ENCODE measurements at regions not wholly inside any gene's neighbourhood (a gene's known extent, or its start where the extent isn't known, plus 50 kb on each side); places are given as distances from the start of the nearest gene placed in this dataset.
"Not testable (repeated sequence)": the region's sequence is repeated elsewhere in the genome, so short reads cannot be mapped to it uniquely, and the experiment has no call there.

DNA sequence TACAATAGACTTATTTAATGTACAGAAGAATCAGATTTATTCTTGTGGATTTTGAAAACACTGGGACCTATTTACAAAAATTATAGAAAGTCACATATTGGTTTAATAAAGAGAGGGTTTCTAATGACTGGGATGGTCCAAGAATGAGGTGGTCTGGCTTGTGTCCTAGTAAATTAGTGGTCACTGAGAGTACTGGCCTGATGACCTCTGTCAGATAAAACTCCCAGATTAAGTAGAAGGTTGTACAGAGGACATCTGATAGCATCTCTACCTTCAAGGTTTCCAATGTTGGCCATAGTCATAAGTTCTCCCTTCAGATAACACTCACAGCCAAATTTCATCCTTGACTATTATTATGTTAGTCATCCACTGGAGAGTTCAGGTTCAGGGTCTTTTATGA, 692.9 kb downstream of the MTRR start:
- Histone ChIP-seq H3K4me2 (ENCODE audit: low read length) (no peak overlapping the region), H3K4me3 (replicated peaks in 1 of 2; ENCODE audit: low read depth in 1 of 2, low read length in 2 of 2) (no peak overlapping the region), H3K9ac (ENCODE audit: low read length) (no peak overlapping the region), H3K9me2 (ENCODE audit: insufficient read depth) (no peaks in the 10 kb centered on the region), H3K4me1 (ENCODE audit: control insufficient read depth in 1 of 2, insufficient read depth in 2 of 2, low read length in 2 of 2) (no peaks in the 10 kb centered on the region), H3K79me2 (ENCODE audit: insufficient read depth, low read length) (no peaks in the 10 kb centered on the region), H2AFZ (ENCODE audit: low read depth, low read length, poor library complexity, severe bottlenecking) (no peak overlapping the region), H3K27me3 (ENCODE audit: insufficient read depth, low read length) (no peaks in the 10 kb centered on the region), H4K20me1 (ENCODE audit: insufficient read depth) (no peaks in the 10 kb centered on the region), H3K36me3 (ENCODE audit: control insufficient read depth in 1 of 2, insufficient read depth in 2 of 2, low read length in 2 of 2) (no peaks in the 10 kb centered on the region), H3K27ac (ENCODE audit: low read depth, low read length) (no peak overlapping the region), H3K9me3 (ENCODE audit: control insufficient read depth in 1 of 2, insufficient read depth in 1 of 2, low read depth in 1 of 2, low read length in 2 of 2) (peaks cover 4 to 22% of the 10 kb centered on the region in 2 experiments; a peak in 2 of 4 replicates)
- no peak for TF ChIP-seq CBX3 (IDR thresholded peaks at IDR 0.05; ENCODE audit: low read depth)
- ATAC-seq (no peak), DNase-seq (ENCODE audit: low read depth, low spot score) (no peak)
- intact Hi-C loops (cut with micrococcal nuclease) = no loop called here
- RAD21 ChIA-PET (ENCODE audit: low non-redundant PET in 1 of 2, low total read pairs in 2 of 2, uncharacterized antibody in 2 of 2, unreplicated experiment in 2 of 2) = no interaction called here
- POLR2A ChIA-PET = no interaction called here
- BruUV-seq (replicated peaks) = no TSS peak
- CTCF ChIA-PET = no interaction called here

- CTCF ChIA-PET; H3K79me2 ChIP-seq (ENCODE audit: insufficient read depth, low read length): not testable (repeated sequence)
These were observed 694.6 kb downstream of the MTRR start for GRCh38 chr5:8563540-8563939.

GRCh38 chr5:8568858-8569257, 699.9 kb downstream of the MTRR start:
- intact Hi-C loops (cut with micrococcal nuclease) = no loop called here

More at GRCh38 chr5:8563540-8563939, 694.6 kb downstream of the MTRR start:
- H3K4me2 ChIP-seq (ENCODE audit: low read length); H2AFZ ChIP-seq (ENCODE audit: low read depth, low read length, poor library complexity, severe bottlenecking); H3K27me3 ChIP-seq (ENCODE audit: insufficient read depth, low read length); H4K20me1 ChIP-seq (ENCODE audit: insufficient read depth); BruUV-seq (replicated peaks); H3K4me3 ChIP-seq (replicated peaks in 1 of 2; ENCODE audit: low read depth in 1 of 2, low read length in 2 of 2); H3K36me3 ChIP-seq (ENCODE audit: control insufficient read depth in 1 of 2, insufficient read depth in 2 of 2, low read length in 2 of 2); POLR2A ChIA-PET; intact Hi-C loops (cut with micrococcal nuclease); DNase-seq (ENCODE audit: low read depth, low spot score); H3K9ac ChIP-seq (ENCODE audit: low read length); H3K4me1 ChIP-seq (ENCODE audit: control insufficient read depth in 1 of 2, insufficient read depth in 2 of 2, low read length in 2 of 2); H3K27ac ChIP-seq (ENCODE audit: low read depth, low read length); RAD21 ChIA-PET (ENCODE audit: low non-redundant PET in 1 of 2, low total read pairs in 2 of 2, uncharacterized antibody in 2 of 2, unreplicated experiment in 2 of 2); H3K9me2 ChIP-seq (ENCODE audit: insufficient read depth); ATAC-seq: not testable (repeated sequence)
- H3K9me3 ChIP-seq (ENCODE audit: control insufficient read depth in 1 of 2, insufficient read depth in 1 of 2, low read depth in 1 of 2, low read length in 2 of 2) = peaks cover 0 to 22% of the 10 kb centered on the region in 2 experiments; a peak in 2 of 4 replicates

More at GRCh38 chr5:8568858-8569257, 699.9 kb downstream of the MTRR start:
- no TSS peak for BruUV-seq (replicated peaks)
- no peaks in the 10 kb centered on the region for H3K4me1 ChIP-seq (ENCODE audit: control insufficient read depth in 1 of 2, insufficient read depth in 2 of 2, low read length in 2 of 2)
- H3K36me3 ChIP-seq (ENCODE audit: control insufficient read depth in 1 of 2, insufficient read depth in 2 of 2, low read length in 2 of 2) = no peaks in the 10 kb centered on the region
- no peak overlapping the region for H3K9ac ChIP-seq (ENCODE audit: low read length)
- H3K27ac ChIP-seq (ENCODE audit: low read depth, low read length) = no peak overlapping the region
- TF ChIP-seq FOSL1 (IDR thresholded peaks at IDR 0.05; ENCODE audit: low read depth) = no peak
- H3K9me2 ChIP-seq (ENCODE audit: insufficient read depth) = no peaks in the 10 kb centered on the region
- H3K27me3 ChIP-seq (ENCODE audit: insufficient read depth, low read length) = no peaks in the 10 kb centered on the region
- CTCF ChIA-PET = no interaction called here
- POLR2A ChIA-PET = no interaction called here
- H3K4me3 ChIP-seq (replicated peaks in 1 of 2; ENCODE audit: low read depth in 1 of 2, low read length in 2 of 2) = no peak overlapping the region
- no peaks in the 10 kb centered on the region for H4K20me1 ChIP-seq (ENCODE audit: insufficient read depth)
- H3K79me2 ChIP-seq (ENCODE audit: insufficient read depth, low read length) = no peaks in the 10 kb centered on the region
- DNase-seq (ENCODE audit: low read depth, low spot score) (no peak), ATAC-seq (no peak)
- RAD21 ChIA-PET (ENCODE audit: low non-redundant PET in 1 of 2, low total read pairs in 2 of 2, uncharacterized antibody in 2 of 2, unreplicated experiment in 2 of 2) = no interaction called here
- H3K4me2 ChIP-seq (ENCODE audit: low read length) = no peak overlapping the region
- H3K9me3 ChIP-seq (ENCODE audit: control insufficient read depth in 1 of 2, insufficient read depth in 1 of 2, low read depth in 1 of 2, low read length in 2 of 2) = peaks cover 0 to 16% of the 10 kb centered on the region in 2 experiments; a peak in 2 of 4 replicates
- H2AFZ ChIP-seq (ENCODE audit: low read depth, low read length, poor library complexity, severe bottlenecking) = no peak overlapping the region
